ENCODE measurements at regions not wholly inside any gene's neighbourhood (a gene's known extent, or its start where the extent isn't known, plus 50 kb on each side); places are given as distances from the start of the nearest gene placed in this dataset.

DNA sequence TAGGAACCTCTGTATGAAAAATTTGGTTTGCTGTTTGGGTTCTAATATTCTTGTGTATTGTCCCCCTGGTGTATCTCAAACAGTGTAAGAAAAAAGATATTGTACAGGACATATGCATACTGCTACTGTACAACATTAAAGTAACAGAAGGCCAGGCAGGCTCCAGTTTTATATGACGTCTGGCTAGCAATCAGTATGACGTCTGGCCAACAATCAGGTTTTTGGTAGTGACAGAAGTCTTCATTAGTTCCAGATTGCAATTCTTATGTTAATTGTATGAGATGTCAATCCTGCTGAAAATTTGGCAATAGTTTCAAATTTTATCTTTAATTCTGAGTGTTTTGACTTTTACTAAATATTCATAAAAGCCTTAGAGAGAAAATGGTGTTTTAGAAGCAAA, 67.9 kb upstream of the KCND2 start:
- no peak overlapping the region for H3K4me3 ChIP-seq (ENCODE audit: insufficient read depth in 1 of 2, low read depth in 1 of 2, low read length in 2 of 2)
- H3K79me1 ChIP-seq (replicated peaks; ENCODE audit: low read length, poor library complexity, severe bottlenecking) = no peaks in the 10 kb centered on the region
- no peak overlapping the region for H3K27ac ChIP-seq (ENCODE audit: low read length, poor library complexity, severe bottlenecking)
- no peaks in the 10 kb centered on the region for H3K4me1 ChIP-seq (ENCODE audit: control insufficient read depth, insufficient read depth, low read depth, low read length)
- H3K9me3 ChIP-seq (ENCODE audit: control insufficient read depth, low read length) = no peaks in the 10 kb centered on the region
- no peak overlapping the region for H2BK120ac ChIP-seq (ENCODE audit: low read depth, low read length)
- no peak overlapping the region for H3K14ac ChIP-seq (ENCODE audit: low read length in 2 of 2)
- WGBS = 100% methylated on average over 2 of the region's 2 CpGs
- no peak overlapping the region for H2BK15ac ChIP-seq (ENCODE audit: low read depth, poor library complexity, severe bottlenecking)
- H2BK5ac ChIP-seq (ENCODE audit: low read depth, low read length, poor library complexity, severe bottlenecking) = no peak overlapping the region
- no peak overlapping the region for H2BK12ac ChIP-seq (ENCODE audit: low read length in 2 of 2)
- no peak overlapping the region for H2AK5ac ChIP-seq (ENCODE audit: low read length, severe bottlenecking)
- H3K4me2 ChIP-seq (ENCODE audit: low read length, poor library complexity, severe bottlenecking) = no peak overlapping the region
- H4K91ac ChIP-seq (ENCODE audit: low read length) = no peak overlapping the region
- no peak overlapping the region for H3K18ac ChIP-seq (ENCODE audit: low read depth in 1 of 2, low read length in 2 of 2)
- H3K23ac ChIP-seq (ENCODE audit: low read length in 2 of 2) = no peak overlapping the region
- DNase-seq = no peak
- no peak overlapping the region for H3K9ac ChIP-seq (ENCODE audit: low read length)
- H3K4ac ChIP-seq (ENCODE audit: low read depth in 1 of 2, low read length in 2 of 2) = no peak overlapping the region
- no peaks in the 10 kb centered on the region for H3K27me3 ChIP-seq (ENCODE audit: control insufficient read depth in 1 of 2, insufficient read depth in 1 of 2, low read length in 2 of 2)
- H2AFZ ChIP-seq (ENCODE audit: low read depth, low read length) = no peak overlapping the region
- H3K36me3 ChIP-seq (ENCODE audit: control insufficient read depth in 1 of 2, insufficient read depth in 2 of 2, low read depth in 1 of 2, low read length in 2 of 2) = no peaks in the 10 kb centered on the region
- H4K8ac ChIP-seq (ENCODE audit: low read length) = no peak overlapping the region

DNA sequence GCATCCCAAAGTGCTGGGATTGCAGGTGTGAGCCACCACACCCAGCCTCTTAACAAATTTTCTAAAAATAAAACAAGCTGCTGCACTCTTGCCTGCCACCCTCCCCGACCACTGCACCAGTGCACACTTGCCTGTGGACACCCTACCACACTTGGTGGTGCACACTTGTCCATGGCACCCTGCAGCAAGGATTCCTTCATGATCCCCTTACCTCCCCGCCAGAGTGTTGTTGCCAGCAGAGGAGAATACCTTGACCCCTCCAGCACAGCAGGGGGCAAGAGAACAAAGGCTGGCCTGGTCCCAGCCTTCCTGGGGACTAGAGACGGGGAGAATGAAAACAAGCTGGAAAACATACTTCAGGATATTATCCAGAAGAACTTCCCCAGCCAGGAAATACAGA, 65.9 kb upstream of the KCND2 start:
- H3K14ac ChIP-seq (ENCODE audit: low read length in 2 of 2) = no peak overlapping the region
- no peak overlapping the region for H3K27ac ChIP-seq (ENCODE audit: low read length, poor library complexity, severe bottlenecking)

DNA sequence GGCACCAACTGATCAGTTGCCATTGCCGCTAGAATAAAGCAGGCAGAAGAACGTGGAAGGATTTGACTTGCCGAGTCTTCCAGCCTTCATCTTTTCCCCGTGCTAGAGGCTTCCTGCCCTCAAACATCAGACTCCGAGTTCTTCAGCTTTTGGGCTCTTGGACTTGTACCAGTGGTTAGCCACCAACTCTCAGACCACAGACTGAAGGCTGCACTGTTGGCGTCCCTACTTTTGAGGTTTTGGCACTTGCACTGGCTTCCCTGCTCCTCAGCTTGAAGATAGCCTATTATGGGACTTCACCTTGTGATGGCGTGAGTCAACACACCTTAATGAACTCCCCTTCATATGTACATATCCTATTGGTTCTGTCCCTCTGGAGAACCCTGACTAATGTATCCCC, 57.3 kb upstream of the KCND2 start:
- Histone ChIP-seq H4K91ac (ENCODE audit: low read length) (no peak overlapping the region), H3K23ac (ENCODE audit: low read length in 2 of 2) (no peak overlapping the region), H3K4me2 (ENCODE audit: low read length, poor library complexity, severe bottlenecking) (no peak overlapping the region), H3K14ac (ENCODE audit: low read length in 2 of 2) (no peak overlapping the region), H4K8ac (ENCODE audit: low read length) (no peak overlapping the region), H2BK12ac (ENCODE audit: low read length in 2 of 2) (no peak overlapping the region), H3K36me3 (ENCODE audit: control insufficient read depth in 1 of 2, insufficient read depth in 2 of 2, low read depth in 1 of 2, low read length in 2 of 2) (no peaks in the 10 kb centered on the region), H2AFZ (ENCODE audit: low read depth, low read length) (no peak overlapping the region), H3K18ac (ENCODE audit: low read depth in 1 of 2, low read length in 2 of 2) (no peak overlapping the region), H3K4me3 (ENCODE audit: insufficient read depth in 1 of 2, low read depth in 1 of 2, low read length in 2 of 2) (no peak overlapping the region), H3K4ac (ENCODE audit: low read depth in 1 of 2, low read length in 2 of 2) (no peak overlapping the region), H3K4me1 (ENCODE audit: control insufficient read depth, insufficient read depth, low read depth, low read length) (no peaks in the 10 kb centered on the region), H2AK5ac (ENCODE audit: low read length, severe bottlenecking) (no peak overlapping the region), H3K27me3 (ENCODE audit: control insufficient read depth in 1 of 2, insufficient read depth in 1 of 2, low read length in 2 of 2) (no peaks in the 10 kb centered on the region), H3K9me3 (ENCODE audit: control insufficient read depth, low read length) (no peaks in the 10 kb centered on the region), H3K27ac (ENCODE audit: low read length, poor library complexity, severe bottlenecking) (no peak overlapping the region), H2BK5ac (ENCODE audit: low read depth, low read length, poor library complexity, severe bottlenecking) (no peak overlapping the region), H2BK120ac (ENCODE audit: low read depth, low read length) (no peak overlapping the region), H3K9ac (ENCODE audit: low read length) (no peak overlapping the region), H3K79me1 (replicated peaks; ENCODE audit: low read length, poor library complexity, severe bottlenecking) (no peaks in the 10 kb centered on the region), H2BK15ac (ENCODE audit: low read depth, poor library complexity, severe bottlenecking) (no peak overlapping the region)
- DNase-seq = no peak
- WGBS = 95% methylated on average over 7 of the region's 7 CpGs

More for the DNA sequence above, 65.9 kb upstream of the KCND2 start:
- Histone ChIP-seq H2AFZ (ENCODE audit: low read depth, low read length) (no peak overlapping the region), H3K4ac (ENCODE audit: low read depth in 1 of 2, low read length in 2 of 2) (no peak overlapping the region), H3K4me1 (ENCODE audit: control insufficient read depth, insufficient read depth, low read depth, low read length) (no peaks in the 10 kb centered on the region), H4K8ac (ENCODE audit: low read length) (no peak overlapping the region), H3K9me3 (ENCODE audit: control insufficient read depth, low read length) (no peaks in the 10 kb centered on the region), H2BK15ac (ENCODE audit: low read depth, poor library complexity, severe bottlenecking) (no peak overlapping the region), H3K27me3 (ENCODE audit: control insufficient read depth in 1 of 2, insufficient read depth in 1 of 2, low read length in 2 of 2) (no peaks in the 10 kb centered on the region), H3K4me2 (ENCODE audit: low read length, poor library complexity, severe bottlenecking) (no peak overlapping the region), H3K79me1 (replicated peaks; ENCODE audit: low read length, poor library complexity, severe bottlenecking) (no peaks in the 10 kb centered on the region), H2AK5ac (ENCODE audit: low read length, severe bottlenecking) (no peak overlapping the region), H2BK5ac (ENCODE audit: low read depth, low read length, poor library complexity, severe bottlenecking) (no peak overlapping the region), H3K4me3 (ENCODE audit: insufficient read depth in 1 of 2, low read depth in 1 of 2, low read length in 2 of 2) (no peak overlapping the region), H3K9ac (ENCODE audit: low read length) (no peak overlapping the region), H2BK12ac (ENCODE audit: low read length in 2 of 2) (no peak overlapping the region), H2BK120ac (ENCODE audit: low read depth, low read length) (no peak overlapping the region), H3K23ac (ENCODE audit: low read length in 2 of 2) (no peak overlapping the region), H3K18ac (ENCODE audit: low read depth in 1 of 2, low read length in 2 of 2) (no peak overlapping the region), H4K91ac (ENCODE audit: low read length) (no peak overlapping the region), H3K36me3 (ENCODE audit: control insufficient read depth in 1 of 2, insufficient read depth in 2 of 2, low read depth in 1 of 2, low read length in 2 of 2) (no peaks in the 10 kb centered on the region)
- no peak for DNase-seq
- WGBS = 92% methylated on average over 3 of the region's 3 CpGs

DNA sequence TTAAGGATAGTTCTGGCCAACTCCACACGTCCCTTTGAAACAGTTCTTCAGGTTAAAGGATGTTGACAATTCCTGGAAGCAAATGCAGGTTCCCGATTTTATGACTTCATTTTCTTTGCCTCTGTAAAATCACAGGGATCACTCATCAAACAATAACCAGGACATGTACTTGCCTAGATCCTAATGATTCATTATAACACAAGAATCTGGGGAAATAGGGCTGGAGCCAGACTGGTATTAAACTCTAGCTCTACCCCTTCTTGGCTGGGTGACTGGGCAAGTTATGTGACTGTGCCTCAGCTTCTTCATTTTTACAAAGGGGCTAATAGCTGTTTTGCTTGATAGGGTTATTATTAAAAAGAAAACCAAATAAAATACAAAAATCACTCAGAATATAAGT, 56.0 kb upstream of the KCND2 start:
- Histone ChIP-seq H2BK15ac (ENCODE audit: low read depth, poor library complexity, severe bottlenecking) (peak overlapping the region; percentile 69), H2BK12ac (ENCODE audit: low read length in 2 of 2) (no peak overlapping the region), H3K79me1 (replicated peaks; ENCODE audit: low read length, poor library complexity, severe bottlenecking) (no peaks in the 10 kb centered on the region), H3K4me2 (ENCODE audit: low read length, poor library complexity, severe bottlenecking) (no peak overlapping the region), H3K27me3 (ENCODE audit: control insufficient read depth in 1 of 2, insufficient read depth in 1 of 2, low read length in 2 of 2) (no peaks in the 10 kb centered on the region), H3K4me3 (ENCODE audit: insufficient read depth in 1 of 2, low read depth in 1 of 2, low read length in 2 of 2) (no peak overlapping the region), H2AK5ac (ENCODE audit: low read length, severe bottlenecking) (no peak overlapping the region), H4K8ac (ENCODE audit: low read length) (no peak overlapping the region), H2BK5ac (ENCODE audit: low read depth, low read length, poor library complexity, severe bottlenecking) (no peak overlapping the region), H3K18ac (ENCODE audit: low read depth in 1 of 2, low read length in 2 of 2) (no peak overlapping the region), H3K9me3 (ENCODE audit: control insufficient read depth, low read length) (no peaks in the 10 kb centered on the region), H3K14ac (ENCODE audit: low read length in 2 of 2) (no peak overlapping the region), H3K23ac (ENCODE audit: low read length in 2 of 2) (no peak overlapping the region), H4K91ac (ENCODE audit: low read length) (no peak overlapping the region), H3K4ac (ENCODE audit: low read depth in 1 of 2, low read length in 2 of 2) (no peak overlapping the region), H2BK120ac (ENCODE audit: low read depth, low read length) (no peak overlapping the region), H3K9ac (ENCODE audit: low read length) (no peak overlapping the region), H3K36me3 (ENCODE audit: control insufficient read depth in 1 of 2, insufficient read depth in 2 of 2, low read depth in 1 of 2, low read length in 2 of 2) (no peaks in the 10 kb centered on the region), H3K27ac (ENCODE audit: low read length, poor library complexity, severe bottlenecking) (no peak overlapping the region), H3K4me1 (ENCODE audit: control insufficient read depth, insufficient read depth, low read depth, low read length) (no peaks in the 10 kb centered on the region), H2AFZ (ENCODE audit: low read depth, low read length) (no peak overlapping the region)
- no peak for DNase-seq
- WGBS = 50% methylated on average over 1 of the region's 2 CpGs

Measured in mesenchymal stem cell (in vitro differentiated cells and primary cell).